ENCODE measurements at regions not wholly inside any gene's neighbourhood (a gene's known extent, or its start where the extent isn't known, plus 50 kb on each side); places are given as distances from the start of the nearest gene placed in this dataset.

DNA sequence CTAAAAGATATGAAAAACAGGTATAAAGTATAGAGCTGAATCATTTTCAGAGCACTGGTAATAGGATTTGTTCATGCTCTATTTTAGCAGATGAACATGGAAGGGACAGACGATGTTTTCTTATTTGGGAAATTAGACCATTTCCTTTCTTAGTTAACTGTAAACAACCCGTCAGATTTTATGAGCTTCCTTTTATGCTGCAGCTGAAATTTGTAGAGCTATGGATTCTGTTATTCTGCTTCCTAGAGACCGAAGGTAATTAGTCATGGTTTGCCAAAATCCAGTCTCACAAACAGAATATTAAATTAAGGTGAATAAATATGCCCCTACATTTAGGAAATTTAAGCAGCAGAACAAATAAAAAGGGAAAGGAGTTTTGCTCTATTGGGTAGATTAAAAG lies 180.2 kb upstream of the SYT1 start:
- no peak for DNase-seq (ENCODE audit: low read depth)
- no peak overlapping the region for H3K4me3 ChIP-seq (ENCODE audit: low read length)
- TF ChIP-seq, protein P1, sequence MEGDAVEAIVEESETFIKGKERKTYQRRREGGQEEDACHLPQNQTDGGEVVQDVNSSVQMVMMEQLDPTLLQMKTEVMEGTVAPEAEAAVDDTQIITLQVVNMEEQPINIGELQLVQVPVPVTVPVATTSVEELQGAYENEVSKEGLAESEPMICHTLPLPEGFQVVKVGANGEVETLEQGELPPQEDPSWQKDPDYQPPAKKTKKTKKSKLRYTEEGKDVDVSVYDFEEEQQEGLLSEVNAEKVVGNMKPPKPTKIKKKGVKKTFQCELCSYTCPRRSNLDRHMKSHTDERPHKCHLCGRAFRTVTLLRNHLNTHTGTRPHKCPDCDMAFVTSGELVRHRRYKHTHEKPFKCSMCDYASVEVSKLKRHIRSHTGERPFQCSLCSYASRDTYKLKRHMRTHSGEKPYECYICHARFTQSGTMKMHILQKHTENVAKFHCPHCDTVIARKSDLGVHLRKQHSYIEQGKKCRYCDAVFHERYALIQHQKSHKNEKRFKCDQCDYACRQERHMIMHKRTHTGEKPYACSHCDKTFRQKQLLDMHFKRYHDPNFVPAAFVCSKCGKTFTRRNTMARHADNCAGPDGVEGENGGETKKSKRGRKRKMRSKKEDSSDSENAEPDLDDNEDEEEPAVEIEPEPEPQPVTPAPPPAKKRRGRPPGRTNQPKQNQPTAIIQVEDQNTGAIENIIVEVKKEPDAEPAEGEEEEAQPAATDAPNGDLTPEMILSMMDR (conservative IDR thresholded peaks at IDR 0.05; ENCODE audit: low read depth, low read length), result no peak

DNA sequence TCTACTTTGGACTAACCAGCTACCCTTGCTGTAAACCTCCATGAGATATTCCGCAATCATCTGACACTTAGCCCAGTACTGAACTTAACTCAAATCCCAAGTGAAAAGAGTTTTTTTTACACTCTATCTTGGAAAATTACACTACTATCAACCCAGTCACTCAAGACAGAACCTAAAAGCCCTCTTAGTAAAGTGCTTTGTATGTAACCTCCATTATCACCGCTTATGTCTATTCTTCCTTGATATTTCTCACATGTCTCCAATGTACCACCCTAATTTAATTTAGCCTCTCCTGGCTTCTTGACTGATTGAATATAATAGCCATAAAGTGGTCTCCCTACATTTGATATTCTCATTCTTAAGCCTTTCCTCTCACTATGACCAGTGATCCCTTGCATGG lies 168.8 kb upstream of the SYT1 start:
- TF ChIP-seq, protein P1 (conservative IDR thresholded peaks at IDR 0.05; ENCODE audit: low read depth, low read length), result no peak
- no peak overlapping the region for H3K4me3 ChIP-seq (ENCODE audit: low read length)
- DNase-seq (ENCODE audit: low read depth), result no peak

- TF ChIP-seq, protein P1 (conservative IDR thresholded peaks at IDR 0.05; ENCODE audit: low read depth, low read length), result no peak
These were observed 168.3 kb upstream of the SYT1 start for GRCh38 chr12:78696267-78696666.

DNA sequence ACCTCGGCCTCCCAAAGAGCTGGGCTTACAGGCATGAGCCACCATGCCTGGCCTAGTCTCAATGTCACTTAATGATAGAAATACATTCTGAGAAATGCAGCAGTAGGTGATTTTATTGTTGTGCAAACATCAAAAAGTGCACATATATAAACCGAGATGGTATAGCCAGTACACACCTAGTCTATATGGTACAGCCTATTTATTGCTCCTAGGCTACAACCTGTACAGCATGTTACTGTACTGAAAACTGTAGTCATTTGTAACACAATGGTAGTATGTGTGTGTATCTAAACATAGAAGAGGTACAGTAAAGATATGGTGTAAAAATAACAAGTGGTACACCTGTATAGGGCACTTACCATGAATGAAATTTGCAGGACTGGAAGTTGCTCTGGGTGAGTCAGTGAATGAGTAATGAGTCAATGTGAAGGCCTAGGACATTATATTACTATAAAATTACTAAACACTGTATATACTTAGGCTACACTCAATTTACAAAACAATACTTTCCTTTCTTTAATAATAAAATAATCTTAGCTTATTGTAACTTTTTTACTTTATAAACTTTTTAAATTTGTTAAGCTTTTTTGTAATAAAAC lies 166.7 kb upstream of the SYT1 start:
- TF ChIP-seq, protein P1 (conservative IDR thresholded peaks at IDR 0.05; ENCODE audit: low read depth, low read length), result no peak
- H3K4me3 ChIP-seq (ENCODE audit: low read length), result no peak overlapping the region
- no peak for DNase-seq (ENCODE audit: low read depth)

More at GRCh38 chr12:78696267-78696666, 168.3 kb upstream of the SYT1 start:
- no peak for DNase-seq (ENCODE audit: low read depth)
- H3K4me3 ChIP-seq (ENCODE audit: low read length), result no peak overlapping the region

- DNase-seq (ENCODE audit: low read depth), result no peak
- TF ChIP-seq, protein P1 (conservative IDR thresholded peaks at IDR 0.05; ENCODE audit: low read depth, low read length), result no peak
- no peak overlapping the region for H3K4me3 ChIP-seq (ENCODE audit: low read length)
These were observed 165.8 kb upstream of the SYT1 start for GRCh38 chr12:78698747-78699146.

DNA sequence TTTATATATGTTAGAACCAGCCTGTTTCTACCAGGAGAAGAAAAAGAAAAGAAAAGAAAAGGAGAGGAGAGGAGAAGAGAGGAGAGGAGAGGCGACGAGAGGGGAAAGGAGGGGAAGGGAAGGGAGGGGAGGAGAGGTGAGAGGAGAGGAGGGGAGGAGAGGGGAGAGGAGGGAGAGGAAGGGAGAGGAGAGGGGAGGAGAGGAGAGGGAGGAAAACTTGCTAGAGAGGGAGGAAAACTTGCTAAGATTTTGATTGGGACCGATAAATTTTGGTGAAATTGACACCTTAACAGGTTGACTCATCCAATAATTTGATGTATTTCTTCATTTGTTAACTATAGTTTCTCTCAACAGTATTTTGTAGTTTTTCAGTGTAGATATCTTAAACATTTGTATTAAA lies 164.0 kb upstream of the SYT1 start:
- no peak for DNase-seq (ENCODE audit: low read depth)
- TF ChIP-seq, protein P1 (conservative IDR thresholded peaks at IDR 0.05; ENCODE audit: low read depth, low read length), result no peak
- no peak overlapping the region for H3K4me3 ChIP-seq (ENCODE audit: low read length)

GRCh38 chr12:78703820-78704525 lies 160.6 kb upstream of the SYT1 start:
- TF ChIP-seq, protein P1 (conservative IDR thresholded peaks at IDR 0.05; ENCODE audit: low read depth, low read length), result no peak
- no peak overlapping the region for H3K4me3 ChIP-seq (ENCODE audit: low read length)
- peak; percentile 84 for DNase-seq (ENCODE audit: low read depth)
